H7 (cell line): ENCODE measurements at regions not wholly inside any gene's neighbourhood (a gene's known extent, or its start where the extent isn't known, plus 50 kb on each side); places are given as distances from the start of the nearest gene placed in this dataset.
"Not testable (repeated sequence)": the region's sequence is repeated elsewhere in the genome, so short reads cannot be mapped to it uniquely, and the experiment has no call there.

ENCODE experiments used
- DNase-seq: peaks from one replicate; pipeline ENCODE4 v3.0.0; 2012
- H3K27me3 ChIP-seq: 2 replicates; pipeline ENCODE4 v1.6.0; 2011; ENCODE audit warnings: mild to moderate bottlenecking, low read length; ENCODE audit not compliant: control insufficient read depth, insufficient read depth
- H3K36me3 ChIP-seq: replicated peaks from 2 replicates; pipeline ENCODE4 v1.5.1; 2011; ENCODE audit warnings: low read length; ENCODE audit not compliant: control insufficient read depth, insufficient read depth
- H3K4me3 ChIP-seq: 2 replicates; pipeline ENCODE4 v1.5.1; 2011; ENCODE audit warnings: low read depth, mild to moderate bottlenecking, control low read depth, low read length, moderate library complexity; ENCODE audit not compliant: insufficient read depth

- H3K27me3 ChIP-seq, result no peaks in the 10 kb centered on the region
- DNase-seq, result no peak
- no peaks in the 10 kb centered on the region for H3K36me3 ChIP-seq
- no peak overlapping the region for H3K4me3 ChIP-seq
These were observed 628.4 kb upstream of the TPK1 start for GRCh38 chr7:145464287-145464686.

- no peaks in the 10 kb centered on the region for H3K36me3 ChIP-seq
- no peak for DNase-seq
- no peaks in the 10 kb centered on the region for H3K27me3 ChIP-seq
- H3K4me3 ChIP-seq, result no peak overlapping the region
These were observed 626.6 kb upstream of the TPK1 start for GRCh38 chr7:145462463-145462862.

GRCh38 chr7:145434811-145435210 lies 599.0 kb upstream of the TPK1 start:
- DNase-seq, result no peak
- H3K27me3 ChIP-seq, result no peaks in the 10 kb centered on the region
- H3K4me3 ChIP-seq, result no peak overlapping the region
- no peaks in the 10 kb centered on the region for H3K36me3 ChIP-seq

GRCh38 chr7:145431834-145432233 lies 596.0 kb upstream of the TPK1 start:
- H3K4me3 ChIP-seq, result no peak overlapping the region
- no peaks in the 10 kb centered on the region for H3K36me3 ChIP-seq
- DNase-seq, result no peak
- no peaks in the 10 kb centered on the region for H3K27me3 ChIP-seq

GRCh38 chr7:145418481-145418880 lies 582.6 kb upstream of the TPK1 start:
- not testable (repeated sequence) for H3K27me3 ChIP-seq, H3K36me3 ChIP-seq, H3K4me3 ChIP-seq, DNase-seq

- Histone ChIP-seq H3K36me3 (no peaks in the 10 kb centered on the region), H3K27me3 (no peaks in the 10 kb centered on the region), H3K4me3 (no peak overlapping the region)
- DNase-seq, result no peak
These were observed 575.2 kb upstream of the TPK1 start for GRCh38 chr7:145411066-145411465.

- no peak for DNase-seq
- Histone ChIP-seq H3K36me3 (no peaks in the 10 kb centered on the region), H3K4me3 (no peak overlapping the region), H3K27me3 (no peaks in the 10 kb centered on the region)
These were observed 562.9 kb upstream of the TPK1 start for GRCh38 chr7:145398758-145399157.

- Histone ChIP-seq H3K27me3 (no peaks in the 10 kb centered on the region), H3K4me3 (no peak overlapping the region)
- DNase-seq, result no peak
These were observed 558.3 kb upstream of the TPK1 start for GRCh38 chr7:145394126-145394525.

GRCh38 chr7:145382762-145383161 lies 546.9 kb upstream of the TPK1 start:
- Histone ChIP-seq H3K4me3 (no peak overlapping the region), H3K36me3 (no peaks in the 10 kb centered on the region), H3K27me3 (no peaks in the 10 kb centered on the region)
- DNase-seq, result no peak

More at GRCh38 chr7:145394126-145394525, 558.3 kb upstream of the TPK1 start:
- H3K36me3 ChIP-seq, result no peaks in the 10 kb centered on the region

- DNase-seq, result no peak
- Histone ChIP-seq H3K27me3 (no peaks in the 10 kb centered on the region), H3K36me3 (no peaks in the 10 kb centered on the region), H3K4me3 (no peak overlapping the region)
These were observed 542.3 kb upstream of the TPK1 start for GRCh38 chr7:145378197-145378596.

GRCh38 chr7:145360511-145361100 lies 524.8 kb upstream of the TPK1 start:
- H3K36me3 ChIP-seq, result no peaks in the 10 kb centered on the region
- DNase-seq, result no peak
- H3K4me3 ChIP-seq, result no peak overlapping the region
- H3K27me3 ChIP-seq, result no peaks in the 10 kb centered on the region

- H3K4me3 ChIP-seq, result no peak overlapping the region
- no peaks in the 10 kb centered on the region for H3K27me3 ChIP-seq
- no peak for DNase-seq
- no peaks in the 10 kb centered on the region for H3K36me3 ChIP-seq
These were observed 514.5 kb upstream of the TPK1 start for GRCh38 chr7:145350334-145350733.

- not testable (repeated sequence) for H3K27me3 ChIP-seq
These were observed 513.6 kb upstream of the TPK1 start for GRCh38 chr7:145349452-145349851.

GRCh38 chr7:145347271-145347670 lies 511.4 kb upstream of the TPK1 start:
- Histone ChIP-seq H3K4me3 (no peak overlapping the region), H3K36me3 (no peaks in the 10 kb centered on the region)
- no peak for DNase-seq

More at GRCh38 chr7:145349452-145349851, 513.6 kb upstream of the TPK1 start:
- not testable (repeated sequence) for H3K4me3 ChIP-seq, DNase-seq, H3K36me3 ChIP-seq

GRCh38 chr7:145339319-145339718 lies 503.5 kb upstream of the TPK1 start:
- no peaks in the 10 kb centered on the region for H3K36me3 ChIP-seq
- no peak overlapping the region for H3K4me3 ChIP-seq
- no peaks in the 10 kb centered on the region for H3K27me3 ChIP-seq
- DNase-seq, result no peak

More at GRCh38 chr7:145347271-145347670, 511.4 kb upstream of the TPK1 start:
- H3K27me3 ChIP-seq, result no peaks in the 10 kb centered on the region

GRCh38 chr7:145331522-145331921 lies 495.7 kb upstream of the TPK1 start:
- Histone ChIP-seq H3K36me3 (no peaks in the 10 kb centered on the region), H3K4me3 (no peak overlapping the region), H3K27me3 (no peaks in the 10 kb centered on the region)
- DNase-seq, result no peak
